K562 (cell line): ENCODE measurements at regions not wholly inside any gene's neighbourhood (a gene's known extent, or its start where the extent isn't known, plus 50 kb on each side); places are given as distances from the start of the nearest gene placed in this dataset.
A peak's percentile ranks its signal among the peaks of the same experiment; 100 is the strongest.

Experiments used
- ATAC-seq: fragments of 200-7000 bp; cut with Tn5 transposase; 3 replicates; pipeline ENCODE4 v1.9.1; 2020; ENCODE audit warnings: moderate library complexity
- BruUV-seq: library from RNA; stranded (reverse); fragments of 400-500 nt; replicated peaks from 2 replicates; lab custom pipeline; 2021; lab: Mats Ljungman, UMichigan
- CTCF ChIA-PET: fragments of 300-600 bp; formaldehyde crosslinking; extraction: SDS; loops from one replicate; lab custom pipeline; 2021; ENCODE audit warnings: low intra/inter-chr PET ratio; lab: Yijun Ruan, JAX
- POLR2A ChIA-PET: fragments of 300-600, 350-650 bp; sonication (Branson Sonifier 250); formaldehyde crosslinking; extraction: SDS; loops from one replicate; lab custom pipeline; 2021; ENCODE audit warnings: antibody characterized with exemption, inconsistent platforms; lab: Yijun Ruan, JAX
- DNase-seq, 4 experiments: peaks; one replicate each; pipeline versions ENCODE4 v3.0.0 to v3.0.0-alpha.2; 2011 to 2018; ENCODE audit warnings: low spot score in 3 of 4, mixed read lengths in 3 of 4; ENCODE audit errors: extremely low read depth in 1 of 4
- FAIRE-seq: peaks from 2 replicates; lab custom pipeline; 2011; peaks lifted over from hg19 to GRCh38; lab: Jason Lieb, UNC
- H2AFZ ChIP-seq: 2 replicates; pipeline ENCODE4 v1.6.0; 2011; ENCODE audit warnings: low read depth, low read length, control low read depth, inconsistent platforms
- H3K27ac ChIP-seq: fragments of 200-600 bp; 3 replicates; pipeline ENCODE4 v1.8.0; 2011; ENCODE audit warnings: low read depth, mild to moderate bottlenecking, control low read depth, inconsistent platforms, low read length, moderate library complexity, mixed read lengths; ENCODE audit errors: extremely low read depth
- H3K27me3 ChIP-seq, 2 experiments: fragments of 300-600 bp in 1 of 2; 2 replicates in 1 of 2; 3 replicates in 1 of 2; pipeline versions ENCODE4 v1.6.0 to v1.8.0; 2011; ENCODE audit warnings: inconsistent platforms in 2 of 2, low read length in 2 of 2, mild to moderate bottlenecking in 1 of 2, mixed read lengths in 1 of 2, moderate library complexity in 1 of 2; ENCODE audit not compliant: control insufficient read depth in 2 of 2, insufficient read depth in 2 of 2
- H3K36me3 ChIP-seq: fragments of 300-600 bp; 3 replicates; pipeline ENCODE4 v1.8.0; 2011; ENCODE audit warnings: mild to moderate bottlenecking, low read length, inconsistent platforms; ENCODE audit not compliant: control insufficient read depth, insufficient read depth
- H3K4me1 ChIP-seq, 2 experiments: fragments of 200-600 bp in 1 of 2; replicated peaks in 1 of 2; 2 replicates in 1 of 2; 3 replicates in 1 of 2; pipeline versions ENCODE4 v1.5.1 to v1.8.0; 2011; ENCODE audit warnings: inconsistent platforms in 2 of 2, low read length in 2 of 2, mild to moderate bottlenecking in 1 of 2, mixed read lengths in 1 of 2, moderate library complexity in 1 of 2; ENCODE audit not compliant: control insufficient read depth in 2 of 2, insufficient read depth in 2 of 2
- H3K4me2 ChIP-seq: 2 replicates; pipeline ENCODE4 v1.6.1; 2011; ENCODE audit warnings: low read length, control low read depth, inconsistent platforms, mixed read lengths; ENCODE audit not compliant: insufficient read depth
- H3K4me3 ChIP-seq: fragments of 200-600 bp; sonication (generic), shearing (Covaris generic); 2 replicates; pipeline ENCODE4 v1.5.1; 2016; ENCODE audit warnings: control low read depth, inconsistent platforms
- H3K79me2 ChIP-seq: fragments of 200-600 bp; 3 replicates; pipeline ENCODE4 v1.8.0; 2011; ENCODE audit warnings: low read length, inconsistent platforms; ENCODE audit not compliant: control insufficient read depth, insufficient read depth
- H3K9ac ChIP-seq, 2 experiments: 2 replicates each; pipeline versions ENCODE4 v1.6.0 to v1.6.1; 2011; ENCODE audit warnings: low read depth in 2 of 2, low read length in 2 of 2, control low read depth in 1 of 2, inconsistent platforms in 1 of 2, mild to moderate bottlenecking in 1 of 2, mixed read lengths in 1 of 2; ENCODE audit not compliant: insufficient read depth in 1 of 2
- H3K9me1 ChIP-seq: one replicate; pipeline ENCODE4 v1.6.0; 2011; ENCODE audit warnings: inconsistent platforms, mild to moderate bottlenecking, low read length, moderate library complexity; ENCODE audit not compliant: control insufficient read depth, insufficient read depth
- H3K9me3 ChIP-seq: replicated peaks from 2 replicates; pipeline ENCODE4 v1.5.1; 2011; ENCODE audit warnings: low read depth, low read length, inconsistent platforms; ENCODE audit not compliant: control insufficient read depth, insufficient read depth
- H4K20me1 ChIP-seq: replicated peaks from 2 replicates; pipeline ENCODE4 v1.6.1; 2011; ENCODE audit warnings: low read length, inconsistent platforms, mixed read lengths; ENCODE audit not compliant: control insufficient read depth, insufficient read depth
- CBX8 ChIP-seq: fragments of 200-600 bp; sonication (generic); IDR thresholded peaks from 2 replicates; pipeline ENCODE4 v1.6.1; 2012; ENCODE audit warnings: borderline replicate concordance, mixed run types, low read depth, mild to moderate bottlenecking, moderate library complexity, mixed read lengths, low read length, control low read depth, inconsistent platforms; ENCODE audit not compliant: poor library complexity, severe bottlenecking; ENCODE audit errors: extremely low read depth
- ZBTB33 ChIP-seq: sonication (generic); formaldehyde crosslinking; IDR thresholded peaks from 2 replicates; pipeline ENCODE4 v1.8.1; 2023; ENCODE audit warnings: mild to moderate bottlenecking, missing genetic modification reagents
- ZNF121 ChIP-seq: sonication (generic); formaldehyde crosslinking; conservative IDR thresholded peaks from 2 replicates; pipeline ENCODE4 v1.8.0; 2022; ENCODE audit warnings: missing genetic modification reagents
- WGBS: fragments of 100-300 bp; shearing (Covaris generic); methylation state at CpG from one replicate; pipeline ENCODE4 v1.1.6; 2016; ENCODE audit warnings: low coverage, mixed read lengths; ENCODE audit not compliant: insufficient coverage; ENCODE audit errors: missing lambda C conversion rate; 5-methylcytosine and 5-hydroxymethylcytosine counted together
- in situ Hi-C: fragments of 300-500 bp; cut with MboI; formaldehyde crosslinking; loops from 4 replicates; pipeline ENCODE4 v1.15.0; 2018; ENCODE audit warnings: inconsistent platforms, mixed read lengths
- intact Hi-C: fragments of 100-400 bp; cut with micrococcal nuclease; formaldehyde crosslinking; loops from 2 replicates; pipeline ENCODE4 v1.14.2; 2022

DNA sequence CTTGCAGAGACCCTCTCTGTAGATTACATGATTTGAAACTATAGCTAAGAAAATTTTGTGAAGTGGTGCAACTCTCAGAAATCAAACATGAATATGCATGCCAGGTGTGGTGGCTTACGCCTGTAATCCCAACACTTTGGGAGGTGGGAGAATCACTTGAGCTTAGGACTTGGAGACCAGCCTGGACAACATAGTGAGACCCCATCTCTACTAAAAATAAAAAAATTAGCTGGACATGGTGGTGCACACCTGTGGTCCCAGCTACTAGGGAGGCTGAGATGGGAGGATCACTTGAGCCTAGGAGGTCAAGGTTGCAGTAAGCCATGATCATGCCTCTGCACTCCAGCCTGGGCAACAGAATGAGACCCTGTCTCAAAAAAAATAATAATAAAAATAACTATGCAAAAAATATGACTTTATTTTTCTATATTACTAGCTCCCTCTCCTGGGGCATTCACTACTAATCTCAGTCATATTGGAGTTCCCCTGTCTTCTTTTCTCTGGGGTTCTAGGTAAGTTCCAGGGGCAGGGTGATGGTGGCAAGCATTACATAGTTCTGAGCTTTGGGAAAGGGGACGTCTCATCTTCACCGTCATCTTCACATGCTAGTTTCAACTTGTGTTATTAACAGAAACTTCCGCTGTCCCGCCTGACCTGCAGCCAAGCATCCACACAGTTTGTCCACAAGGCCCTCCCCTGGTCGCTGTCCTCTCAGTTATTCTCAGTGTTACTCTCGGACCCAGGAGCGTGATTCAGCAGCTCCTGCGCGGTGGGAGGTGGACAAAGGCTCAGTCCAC is 96.8 kb upstream of the MBOAT2 start:
- no peak for FAIRE-seq
- no peak overlapping the region for H3K27ac ChIP-seq

More for the DNA sequence above, 96.8 kb upstream of the MBOAT2 start:
- Histone ChIP-seq H3K27me3 (no peaks in the 10 kb centered on the region), H3K9me1 (no peaks in the 10 kb centered on the region), H4K20me1 (no peaks in the 10 kb centered on the region; the same call in 1 of the 2 replicates), H3K4me1 (peaks cover 0 to 27% of the 10 kb centered on the region in 2 experiments; a peak in 2 of 5 replicates), H2AFZ (0 out of 2 replicates have a peak overlapping the region, but pooled peaks have one; percentile 21), H3K4me3 (no peak overlapping the region), H3K9me3 (no peaks in the 10 kb centered on the region), H3K9ac (no peak overlapping the region), H3K4me2 (no peak overlapping the region), H3K36me3 (no peaks in the 10 kb centered on the region), H3K79me2 (no peaks in the 10 kb centered on the region)
- BruUV-seq, result no TSS peak
- ChIA-PET CTCF (no interaction called here), POLR2A (interaction anchor here (0.7 kb wide), 1 partner anchor 144 kb away, joined by 3 read pairs; no protein-coding TSS in a partner anchor)
- TF ChIP-seq CBX8 (no peak), ZNF121 (CRISPR knock-in tag) (peak; percentile 63), ZBTB33 (0 out of 2 replicates have a peak, but pooled peaks have one; percentile 41)
- DNase-seq (no peak), ATAC-seq (no peak)
- intact Hi-C loops (loop anchor here (5.0 kb wide), 1 partner anchor 98 kb away; the partner anchor contains the start of gene MBOAT2), in situ Hi-C loops (no loop called here)
- 52% methylated on average over 10 of the region's 10 CpGs for WGBS
